ENCODE measurements at regions not wholly inside any gene's neighbourhood (a gene's known extent, or its start where the extent isn't known, plus 50 kb on each side); places are given as distances from the start of the nearest gene placed in this dataset.
A peak's percentile ranks its signal among the peaks of the same experiment; 100 is the strongest.

GRCh38 chr13:40082639-40083038 is 427.2 kb downstream of the COG6 start:
- H4K12ac ChIP-seq (ENCODE audit: low read depth, low read length), result no peak overlapping the region
- H2AFZ ChIP-seq (ENCODE audit: insufficient read depth, low read length, poor library complexity), result no peak overlapping the region
- H3K79me2 ChIP-seq (ENCODE audit: control insufficient read depth, insufficient read depth, low read length, poor library complexity), result no peaks in the 10 kb centered on the region
- no peak overlapping the region for H2BK120ac ChIP-seq (ENCODE audit: insufficient read depth, low read length, poor library complexity)
- H3K4ac ChIP-seq (ENCODE audit: low read depth, low read length), result no peak overlapping the region
- H4K91ac ChIP-seq (ENCODE audit: low read depth, low read length), result no peak overlapping the region
- H3K36me3 ChIP-seq (ENCODE audit: control insufficient read depth in 1 of 2, insufficient read depth in 2 of 2, low read length in 2 of 2), result no peaks in the 10 kb centered on the region
- H3K18ac ChIP-seq (ENCODE audit: low read length), result no peak overlapping the region
- no peak overlapping the region for H3K14ac ChIP-seq (ENCODE audit: low read length)
- H3K27ac ChIP-seq (ENCODE audit: low read depth, low read length), result no peak overlapping the region
- no peaks in the 10 kb centered on the region for H3K27me3 ChIP-seq (ENCODE audit: insufficient read depth, low read length)
- peak in 1 of 2 donors; percentile 44 for DNase-seq
- no peaks in the 10 kb centered on the region for H3K9me3 ChIP-seq (ENCODE audit: insufficient read depth, low read depth, low read length)
- no peak overlapping the region for H2BK5ac ChIP-seq (ENCODE audit: low read depth, low read length, poor library complexity)
- no peak overlapping the region for H4K8ac ChIP-seq (ENCODE audit: low read depth, low read length)
- H3K23ac ChIP-seq (ENCODE audit: low read length), result no peak overlapping the region
- H3K4me2 ChIP-seq (ENCODE audit: low read length), result no peak overlapping the region
- no peak overlapping the region for H2AK5ac ChIP-seq (ENCODE audit: low read length)
- H3K79me1 ChIP-seq (ENCODE audit: low read length), result peaks cover 2% of the 10 kb centered on the region
- no CpG with 5 or more reads among the region's 8 CpGs for WGBS (ENCODE audit: extremely low coverage, insufficient coverage, insufficient read length)
- no peak overlapping the region for H2BK12ac ChIP-seq (ENCODE audit: low read length)
- no peak overlapping the region for H3K9ac ChIP-seq (ENCODE audit: low read length)
- no peak overlapping the region for H3K4me3 ChIP-seq (ENCODE audit: low read depth, low read length)
- peaks cover 1 to 5% of the 10 kb centered on the region in 2 experiments for H3K4me1 ChIP-seq (ENCODE audit: control insufficient read depth in 1 of 2, insufficient read depth in 2 of 2, low read length in 2 of 2)

- no peak overlapping the region for H2BK120ac ChIP-seq (ENCODE audit: insufficient read depth, low read length, poor library complexity)
- no CpG with 5 or more reads among the region's 2 CpGs for WGBS (ENCODE audit: extremely low coverage, insufficient coverage, insufficient read length)
- no peaks in the 10 kb centered on the region for H3K79me2 ChIP-seq (ENCODE audit: control insufficient read depth, insufficient read depth, low read length, poor library complexity)
These were observed 428.4 kb downstream of the COG6 start for GRCh38 chr13:40083841-40084240.

GRCh38 chr13:40084934-40085333 is 429.5 kb downstream of the COG6 start:
- DNase-seq, result peak in 1 of 2 donors; percentile 21
- no peaks in the 10 kb centered on the region for H3K79me2 ChIP-seq (ENCODE audit: control insufficient read depth, insufficient read depth, low read length, poor library complexity)
- H4K8ac ChIP-seq (ENCODE audit: low read depth, low read length), result no peak overlapping the region
- no CpG with 5 or more reads among the region's 2 CpGs for WGBS (ENCODE audit: extremely low coverage, insufficient coverage, insufficient read length)
- no peak overlapping the region for H4K91ac ChIP-seq (ENCODE audit: low read depth, low read length)
- no peak overlapping the region for H2AFZ ChIP-seq (ENCODE audit: insufficient read depth, low read length, poor library complexity)
- H3K14ac ChIP-seq (ENCODE audit: low read length), result no peak overlapping the region
- no peak overlapping the region for H2BK5ac ChIP-seq (ENCODE audit: low read depth, low read length, poor library complexity)
- no peak overlapping the region for H3K9ac ChIP-seq (ENCODE audit: low read length)
- no peak overlapping the region for H2BK120ac ChIP-seq (ENCODE audit: insufficient read depth, low read length, poor library complexity)
- no peak overlapping the region for H3K4ac ChIP-seq (ENCODE audit: low read depth, low read length)
- H4K12ac ChIP-seq (ENCODE audit: low read depth, low read length), result no peak overlapping the region
- H3K36me3 ChIP-seq (ENCODE audit: control insufficient read depth in 1 of 2, insufficient read depth in 2 of 2, low read length in 2 of 2), result no peaks in the 10 kb centered on the region
- no peak overlapping the region for H3K4me3 ChIP-seq (ENCODE audit: low read depth, low read length)
- no peaks in the 10 kb centered on the region for H3K27me3 ChIP-seq (ENCODE audit: insufficient read depth, low read length)
- H3K9me3 ChIP-seq (ENCODE audit: insufficient read depth, low read depth, low read length), result no peaks in the 10 kb centered on the region
- H2AK5ac ChIP-seq (ENCODE audit: low read length), result no peak overlapping the region
- H3K4me1 ChIP-seq (ENCODE audit: control insufficient read depth in 1 of 2, insufficient read depth in 2 of 2, low read length in 2 of 2), result peaks cover 3 to 7% of the 10 kb centered on the region in 2 experiments
- no peak overlapping the region for H2BK12ac ChIP-seq (ENCODE audit: low read length)
- no peak overlapping the region for H3K27ac ChIP-seq (ENCODE audit: low read depth, low read length)
- peaks cover 2% of the 10 kb centered on the region for H3K79me1 ChIP-seq (ENCODE audit: low read length)
- no peak overlapping the region for H3K23ac ChIP-seq (ENCODE audit: low read length)
- H3K18ac ChIP-seq (ENCODE audit: low read length), result no peak overlapping the region
- no peak overlapping the region for H3K4me2 ChIP-seq (ENCODE audit: low read length)

More at GRCh38 chr13:40083841-40084240, 428.4 kb downstream of the COG6 start:
- Histone ChIP-seq H3K4ac (ENCODE audit: low read depth, low read length) (no peak overlapping the region), H3K36me3 (ENCODE audit: control insufficient read depth in 1 of 2, insufficient read depth in 2 of 2, low read length in 2 of 2) (no peaks in the 10 kb centered on the region), H3K14ac (ENCODE audit: low read length) (no peak overlapping the region), H3K27me3 (ENCODE audit: insufficient read depth, low read length) (no peaks in the 10 kb centered on the region), H3K23ac (ENCODE audit: low read length) (no peak overlapping the region), H2AK5ac (ENCODE audit: low read length) (no peak overlapping the region), H4K8ac (ENCODE audit: low read depth, low read length) (no peak overlapping the region), H3K4me2 (ENCODE audit: low read length) (no peak overlapping the region), H3K79me1 (ENCODE audit: low read length) (peaks cover 2% of the 10 kb centered on the region), H4K91ac (ENCODE audit: low read depth, low read length) (no peak overlapping the region), H4K12ac (ENCODE audit: low read depth, low read length) (no peak overlapping the region), H3K9me3 (ENCODE audit: insufficient read depth, low read depth, low read length) (no peaks in the 10 kb centered on the region), H2BK5ac (ENCODE audit: low read depth, low read length, poor library complexity) (no peak overlapping the region), H3K18ac (ENCODE audit: low read length) (no peak overlapping the region), H3K27ac (ENCODE audit: low read depth, low read length) (no peak overlapping the region), H3K4me1 (ENCODE audit: control insufficient read depth in 1 of 2, insufficient read depth in 2 of 2, low read length in 2 of 2) (peaks cover 3 to 7% of the 10 kb centered on the region in 2 experiments), H2BK12ac (ENCODE audit: low read length) (no peak overlapping the region), H3K4me3 (ENCODE audit: low read depth, low read length) (no peak overlapping the region), H3K9ac (ENCODE audit: low read length) (no peak overlapping the region), H2AFZ (ENCODE audit: insufficient read depth, low read length, poor library complexity) (no peak overlapping the region)
- no peak for DNase-seq

- Histone ChIP-seq H3K36me3 (ENCODE audit: control insufficient read depth in 1 of 2, insufficient read depth in 2 of 2, low read length in 2 of 2) (no peaks in the 10 kb centered on the region), H3K27ac (ENCODE audit: low read depth, low read length) (no peak overlapping the region), H2BK120ac (ENCODE audit: insufficient read depth, low read length, poor library complexity) (no peak overlapping the region), H2BK5ac (ENCODE audit: low read depth, low read length, poor library complexity) (no peak overlapping the region), H3K9ac (ENCODE audit: low read length) (no peak overlapping the region), H3K27me3 (ENCODE audit: insufficient read depth, low read length) (no peaks in the 10 kb centered on the region), H4K91ac (ENCODE audit: low read depth, low read length) (no peak overlapping the region), H2AFZ (ENCODE audit: insufficient read depth, low read length, poor library complexity) (no peak overlapping the region), H2AK5ac (ENCODE audit: low read length) (no peak overlapping the region), H3K79me2 (ENCODE audit: control insufficient read depth, insufficient read depth, low read length, poor library complexity) (no peaks in the 10 kb centered on the region), H3K4me2 (ENCODE audit: low read length) (no peak overlapping the region), H3K4ac (ENCODE audit: low read depth, low read length) (no peak overlapping the region), H4K12ac (ENCODE audit: low read depth, low read length) (no peak overlapping the region), H3K4me1 (ENCODE audit: control insufficient read depth in 1 of 2, insufficient read depth in 2 of 2, low read length in 2 of 2) (peaks cover 3 to 7% of the 10 kb centered on the region in 2 experiments), H3K79me1 (ENCODE audit: low read length) (peaks cover 2% of the 10 kb centered on the region), H3K14ac (ENCODE audit: low read length) (no peak overlapping the region), H3K9me3 (ENCODE audit: insufficient read depth, low read depth, low read length) (no peaks in the 10 kb centered on the region), H3K4me3 (ENCODE audit: low read depth, low read length) (no peak overlapping the region), H3K23ac (ENCODE audit: low read length) (no peak overlapping the region), H4K8ac (ENCODE audit: low read depth, low read length) (no peak overlapping the region), H2BK12ac (ENCODE audit: low read length) (no peak overlapping the region), H3K18ac (ENCODE audit: low read length) (no peak overlapping the region)
- DNase-seq, result no peak
- no CpG with 5 or more reads among the region's 15 CpGs for WGBS (ENCODE audit: extremely low coverage, insufficient coverage, insufficient read length)
These were observed 431.9 kb downstream of the COG6 start for GRCh38 chr13:40087091-40088002.

All from trophoblast cell (in vitro differentiated cells and primary cell).